CD14-positive monocyte (primary cell): ENCODE measurements at regions not wholly inside any gene's neighbourhood (a gene's known extent, or its start where the extent isn't known, plus 50 kb on each side); places are given as distances from the start of the nearest gene placed in this dataset.

Experiments used
- DNase-seq, 3 donors: peaks; one replicate each; pipeline ENCODE4 v3.0.0-alpha.2; 2011 to 2022
- H2AFZ ChIP-seq: 2 replicates; pipeline ENCODE4 v1.6.0; 2012; ENCODE audit warnings: mild to moderate bottlenecking, low read depth, low read length, inconsistent platforms; ENCODE audit not compliant: insufficient read depth, poor library complexity, severe bottlenecking
- H3K27ac ChIP-seq, 2 donors: 1 replicate in 1 of 2; 2 replicates in 1 of 2; pipeline ENCODE4 v1.5.1; 2012 to 2013; ENCODE audit warnings: low read length in 2 of 2, control low read depth in 1 of 2, inconsistent platforms in 1 of 2, low read depth in 1 of 2, mild to moderate bottlenecking in 1 of 2
- H3K27me3 ChIP-seq, 2 donors: one replicate each; pipeline versions ENCODE4 v1.6.0 to v1.6.1; 2011 to 2013; ENCODE audit warnings: low read length in 2 of 2; ENCODE audit not compliant: control insufficient read depth in 2 of 2, insufficient read depth in 2 of 2
- H3K36me3 ChIP-seq, 2 donors: replicated peaks in 1 of 2; 1 replicate in 1 of 2; 2 replicates in 1 of 2; pipeline versions ENCODE4 v1.5.1 to v1.6.1; 2012 to 2013; ENCODE audit warnings: low read length in 2 of 2, control low read depth in 1 of 2, inconsistent platforms in 1 of 2, mild to moderate bottlenecking in 1 of 2; ENCODE audit not compliant: insufficient read depth in 2 of 2, control insufficient read depth in 1 of 2
- H3K4me1 ChIP-seq, 2 donors: 1 replicate in 1 of 2; 2 replicates in 1 of 2; pipeline versions ENCODE4 v1.5.1 to v1.6.1; 2012 to 2013; ENCODE audit warnings: low read length in 2 of 2, control low read depth in 1 of 2, inconsistent platforms in 1 of 2, mild to moderate bottlenecking in 1 of 2, moderate library complexity in 1 of 2; ENCODE audit not compliant: insufficient read depth in 2 of 2, control insufficient read depth in 1 of 2
- H3K4me2 ChIP-seq: replicated peaks from 2 replicates; pipeline ENCODE3; 2012; ENCODE audit warnings: low read length, moderate library complexity, mild to moderate bottlenecking; ENCODE audit not compliant: poor library complexity, severe bottlenecking; ENCODE audit errors: extremely low read depth
- H3K4me3 ChIP-seq, 3 experiments: fragments of 200-600 bp in 1 of 3; sonication (generic) in 1 of 3; replicated peaks in 1 of 3; 1 replicate in 2 of 3; 2 replicates in 1 of 3; pipeline ENCODE4 v1.5.1; 2011 to 2013; ENCODE audit warnings: low read length in 3 of 3, mild to moderate bottlenecking in 3 of 3, control low read depth in 2 of 3, low read depth in 2 of 3, inconsistent platforms in 1 of 3, moderate library complexity in 1 of 3
- H3K79me2 ChIP-seq: 2 replicates; pipeline ENCODE4 v1.6.0; 2012; ENCODE audit warnings: mild to moderate bottlenecking, control low read depth, inconsistent platforms, low read length, moderate library complexity; ENCODE audit not compliant: insufficient read depth
- H3K9ac ChIP-seq: 2 replicates; pipeline ENCODE4 v1.6.0; 2017; ENCODE audit warnings: low read length, mild to moderate bottlenecking; ENCODE audit not compliant: insufficient read depth, poor library complexity, severe bottlenecking
- H3K9me3 ChIP-seq, 2 donors: replicated peaks in 1 of 2; 1 replicate in 1 of 2; 2 replicates in 1 of 2; pipeline versions ENCODE4 v1.5.1 to v1.6.1; 2012 to 2013; ENCODE audit warnings: low read length in 2 of 2, control low read depth in 1 of 2; ENCODE audit not compliant: control insufficient read depth in 1 of 2, insufficient read depth in 1 of 2
- H4K20me1 ChIP-seq: 2 replicates; pipeline ENCODE4 v1.6.0; 2012; ENCODE audit warnings: mild to moderate bottlenecking, low read length, control low read depth, moderate library complexity; ENCODE audit not compliant: insufficient read depth
- H3K27ac Mint-ChIP-seq, 7 donors: one replicate each; pipeline ENCODE4 v1.8.0; 2020; ENCODE audit warnings: mild to moderate bottlenecking in 7 of 7, mixed read lengths in 7 of 7, moderate library complexity in 6 of 7, inconsistent platforms in 2 of 7
- H3K27me3 Mint-ChIP-seq, 3 donors: one replicate each; pipeline ENCODE4 v1.8.0; 2021 to 2022; ENCODE audit warnings: low read depth in 3 of 3, mild to moderate bottlenecking in 3 of 3, mixed read lengths in 3 of 3, moderate library complexity in 3 of 3, inconsistent platforms in 1 of 3
- H3K36me3 Mint-ChIP-seq, 2 donors: one replicate each; pipeline ENCODE4 v1.8.0; 2020; ENCODE audit warnings: mixed read lengths in 2 of 2, inconsistent platforms in 1 of 2, mild to moderate bottlenecking in 1 of 2
- H3K4me1 Mint-ChIP-seq: one replicate; pipeline ENCODE4 v1.8.0; 2020; ENCODE audit warnings: mild to moderate bottlenecking, mixed read lengths
- H3K4me3 Mint-ChIP-seq, 2 donors: one replicate each; pipeline ENCODE4 v1.8.0; 2020; ENCODE audit warnings: mild to moderate bottlenecking in 2 of 2, mixed read lengths in 2 of 2, moderate library complexity in 1 of 2
- H3K9me3 Mint-ChIP-seq, 7 donors: one replicate each; pipeline ENCODE4 v1.8.0; 2020 to 2022; ENCODE audit warnings: mixed read lengths in 7 of 7, mild to moderate bottlenecking in 6 of 7, moderate library complexity in 6 of 7, inconsistent platforms in 2 of 7
- CTCF ChIP-seq: fragments of 200-600 bp; IDR thresholded peaks from one replicate; pipeline ENCODE4 v1.8.0; 2022; ENCODE audit warnings: antibody characterized with exemption, mild to moderate bottlenecking
- WGBS: methylation state at CpG from one replicate; pipeline ENCODE4 v1.1.5; 2013; ENCODE audit warnings: missing lambda C conversion rate; ENCODE audit not compliant: insufficient coverage; 5-methylcytosine and 5-hydroxymethylcytosine counted together
- intact Hi-C, 2 donors: fragments of 100-400 bp; cut with micrococcal nuclease; formaldehyde crosslinking; loops; one replicate each; pipeline versions ENCODE4 v1.15.0 to v1.15.1; 2023

GRCh38 chr5:5572976-5573797, 150.7 kb downstream of the ICE1 start:
- WGBS: 88% methylated on average over 10 of the region's 21 CpGs
- intact Hi-C loops: no loop called here
- no peak overlapping the region for H3K4me3 ChIP-seq

More at GRCh38 chr5:5572976-5573797, 150.7 kb downstream of the ICE1 start:
- DNase-seq: no peak
- H3K9me3 ChIP-seq: peaks cover 0 to 3% of the 10 kb centered on the region in 2 donors
- TF ChIP-seq CTCF: no peak
- peaks cover 0 to 1% (median 0%) of the 10 kb centered on the region in 3 donors for H3K27me3 Mint-ChIP-seq
- H3K27ac Mint-ChIP-seq: no peak overlapping the region
- no peak overlapping the region for H3K4me3 Mint-ChIP-seq
- no peaks in the 10 kb centered on the region for H3K79me2 ChIP-seq
- no peak overlapping the region for H3K9ac ChIP-seq
- H3K27ac ChIP-seq: no peak overlapping the region
- H3K27me3 ChIP-seq: no peaks in the 10 kb centered on the region
- H3K36me3 Mint-ChIP-seq: no peaks in the 10 kb centered on the region
- no peak overlapping the region for H2AFZ ChIP-seq
- H3K4me2 ChIP-seq: no peak overlapping the region
- no peaks in the 10 kb centered on the region for H4K20me1 ChIP-seq
- H3K36me3 ChIP-seq: no peaks in the 10 kb centered on the region
- H3K9me3 Mint-ChIP-seq: peaks cover 0 to 8% (median 5%) of the 10 kb centered on the region in 7 donors
- no peaks in the 10 kb centered on the region for H3K4me1 Mint-ChIP-seq
- no peaks in the 10 kb centered on the region for H3K4me1 ChIP-seq
